Neural cell (in vitro differentiated cells): ENCODE measurements at regions not wholly inside any gene's neighbourhood (a gene's known extent, or its start where the extent isn't known, plus 50 kb on each side); places are given as distances from the start of the nearest gene placed in this dataset.

Source experiments
- H2AFZ ChIP-seq: fragments of 200-600, 300-800 bp; sonication (generic), shearing (Covaris generic); 2 replicates; pipeline ENCODE4 v1.6.0; 2014; ENCODE audit warnings: low read depth, mild to moderate bottlenecking, antibody characterized with exemption, low read length, moderate library complexity
- H3F3A ChIP-seq: fragments of 200-600 bp; shearing (Covaris generic); 2 replicates; pipeline ENCODE4 v1.6.1; 2016; ENCODE audit warnings: mild to moderate bottlenecking, moderate library complexity, mixed read lengths, antibody characterized with exemption, low read length; ENCODE audit not compliant: insufficient read depth, poor library complexity, severe bottlenecking
- H3K27ac ChIP-seq: fragments of 200-600, 300-800 bp; sonication (generic), shearing (Covaris generic); 2 replicates; pipeline ENCODE4 v1.5.1; 2014; ENCODE audit warnings: mild to moderate bottlenecking, low read length, moderate library complexity
- H3K27me3 ChIP-seq: fragments of 300-800, 200-600 bp; sonication (generic), shearing (Covaris generic); 2 replicates; pipeline ENCODE4 v1.6.0; 2014; ENCODE audit warnings: mild to moderate bottlenecking, low read depth, low read length, moderate library complexity; ENCODE audit not compliant: insufficient read depth
- H3K36me3 ChIP-seq: fragments of 300-800, 200-600 bp; sonication (generic), shearing (Covaris generic); 2 replicates; pipeline ENCODE4 v1.5.1; 2014; ENCODE audit warnings: mild to moderate bottlenecking, antibody characterized with exemption, low read length, moderate library complexity; ENCODE audit not compliant: insufficient read depth
- H3K4me2 ChIP-seq: fragments of 300-800, 200-600 bp; sonication (generic), shearing (Covaris generic); 2 replicates; pipeline ENCODE4 v1.6.0; 2014; ENCODE audit warnings: mild to moderate bottlenecking, low read length
- H3K4me3 ChIP-seq: fragments of 300-800, 200-600 bp; sonication (generic), shearing (Covaris generic); 2 replicates; pipeline ENCODE4 v1.5.1; 2014; ENCODE audit warnings: mild to moderate bottlenecking, low read length, moderate library complexity
- H3K79me2 ChIP-seq: fragments of 200-600 bp; shearing (Covaris generic); replicated peaks from 2 replicates; pipeline ENCODE4 v1.6.0; 2014; ENCODE audit warnings: mild to moderate bottlenecking, low read length, moderate library complexity; ENCODE audit not compliant: insufficient read depth
- H3K9ac ChIP-seq: fragments of 300-800, 200-600 bp; sonication (generic), shearing (Covaris generic); 2 replicates; pipeline ENCODE4 v1.6.1; 2016; ENCODE audit warnings: mild to moderate bottlenecking, low read length, mixed read lengths
- H3K9me2 ChIP-seq: fragments of 200-600 bp; shearing (Covaris generic); 2 replicates; pipeline ENCODE4 v1.6.1; 2016; ENCODE audit warnings: mild to moderate bottlenecking, low read length, mixed read lengths; ENCODE audit not compliant: insufficient read depth
- H3K9me3 ChIP-seq: fragments of 200-600, 300-800 bp; sonication (generic), shearing (Covaris generic); 2 replicates; pipeline ENCODE4 v1.6.1; 2016; ENCODE audit warnings: mild to moderate bottlenecking, mixed run types, low read length, moderate library complexity, mixed read lengths
- H4K20me1 ChIP-seq: fragments of 200-600 bp; shearing (Covaris generic); 2 replicates; pipeline ENCODE4 v1.6.1; 2016; ENCODE audit warnings: mild to moderate bottlenecking, mixed run types; ENCODE audit not compliant: insufficient read depth
- EP300 ChIP-seq: fragments of 450-650 bp; conservative IDR thresholded peaks from 2 replicates; pipeline ENCODE4 v1.6.1; 2014; ENCODE audit warnings: antibody characterized with exemption, mild to moderate bottlenecking, moderate library complexity; ENCODE audit not compliant: poor library complexity, severe bottlenecking
- EZH2 ChIP-seq: fragments of 200-600, 300-800 bp; shearing (Covaris generic), sonication (generic); IDR thresholded peaks from 2 replicates; pipeline ENCODE4 v1.6.1; 2014; ENCODE audit warnings: antibody characterized with exemption, low read length, borderline replicate concordance, mild to moderate bottlenecking; ENCODE audit not compliant: insufficient read depth, poor library complexity, severe bottlenecking
- MXI1 ChIP-seq: fragments of 450-650 bp; conservative IDR thresholded peaks from 2 replicates; pipeline ENCODE4 v1.6.1; 2014; ENCODE audit warnings: antibody characterized with exemption, mild to moderate bottlenecking; ENCODE audit not compliant: poor library complexity, severe bottlenecking
- POLR2AphosphoS5 ChIP-seq: IDR thresholded peaks from 2 replicates; pipeline ENCODE4 v1.6.1; 2012
- RAD21 ChIP-seq: fragments of 450-650 bp; conservative IDR thresholded peaks from 2 replicates; pipeline ENCODE4 v1.6.1; 2014; ENCODE audit warnings: antibody characterized with exemption, mild to moderate bottlenecking, moderate library complexity
- REST ChIP-seq: IDR thresholded peaks from 2 replicates; pipeline ENCODE4 v1.6.1; 2012; ENCODE audit warnings: borderline replicate concordance
- SMC3 ChIP-seq: fragments of 450-650 bp; conservative IDR thresholded peaks from 2 replicates; pipeline ENCODE4 v1.6.1; 2014; ENCODE audit warnings: antibody characterized with exemption, mild to moderate bottlenecking, moderate library complexity; ENCODE audit not compliant: poor library complexity
- TAF1 ChIP-seq: IDR thresholded peaks from 2 replicates; pipeline ENCODE4 v1.6.1; 2012; ENCODE audit warnings: low read depth
- TF ChIP-seq, protein P1 (sequence below): fragments of 450-650 bp; IDR thresholded peaks from 2 replicates; pipeline ENCODE4 v1.5.1; 2014; ENCODE audit warnings: antibody characterized with exemption, mild to moderate bottlenecking, moderate library complexity; ENCODE audit not compliant: poor library complexity, severe bottlenecking

- H3K27ac ChIP-seq: no peak overlapping the region
- H3K9ac ChIP-seq: no peak overlapping the region
- no peak overlapping the region for H3K4me2 ChIP-seq
- H3K36me3 ChIP-seq: no peaks in the 10 kb centered on the region
- H4K20me1 ChIP-seq: no peaks in the 10 kb centered on the region
- H3F3A ChIP-seq: no peaks in the 10 kb centered on the region
- H3K79me2 ChIP-seq: no peaks in the 10 kb centered on the region
- no peak overlapping the region for H3K4me3 ChIP-seq
- H2AFZ ChIP-seq: no peak overlapping the region
- H3K9me3 ChIP-seq: no peaks in the 10 kb centered on the region
- TF ChIP-seq MXI1 (no peak), RAD21 (no peak), SMC3 (no peak), TAF1 (no peak), EP300 (no peak), EZH2 (no peak)
- H3K9me2 ChIP-seq: no peaks in the 10 kb centered on the region
- H3K27me3 ChIP-seq: no peaks in the 10 kb centered on the region
Measured at GRCh38 chr9:115520646-115521045, 402.7 kb upstream of the TNC start.

DNA sequence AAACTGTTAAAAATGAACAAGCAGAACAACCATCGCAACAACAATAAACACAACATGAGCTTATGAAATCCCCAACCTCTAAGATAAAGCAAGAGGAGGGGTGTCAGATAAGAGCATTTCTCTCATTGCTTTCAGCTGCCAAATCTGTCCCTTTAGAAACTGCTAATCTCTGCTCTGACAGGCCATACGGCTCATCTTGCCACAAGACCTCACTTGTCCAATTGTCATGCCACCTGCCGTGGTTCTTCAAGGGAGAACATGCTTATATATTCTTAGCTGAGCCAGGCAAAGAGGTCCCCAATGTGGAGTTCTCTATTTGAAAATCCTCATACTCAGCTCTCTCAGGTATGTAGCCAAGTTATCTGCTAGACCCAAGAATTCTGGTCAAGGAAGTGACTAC lies 405.0 kb upstream of the TNC start:
- H3K4me2 ChIP-seq: no peak overlapping the region
- H3K36me3 ChIP-seq: no peaks in the 10 kb centered on the region
- H3K9ac ChIP-seq: no peak overlapping the region
- no peaks in the 10 kb centered on the region for H3K79me2 ChIP-seq
- H3K27ac ChIP-seq: no peak overlapping the region
- no peaks in the 10 kb centered on the region for H3K27me3 ChIP-seq
- no peaks in the 10 kb centered on the region for H3K9me2 ChIP-seq
- H3F3A ChIP-seq: no peaks in the 10 kb centered on the region
- no peak overlapping the region for H3K4me3 ChIP-seq
- H4K20me1 ChIP-seq: no peaks in the 10 kb centered on the region
- no peaks in the 10 kb centered on the region for H3K9me3 ChIP-seq
- TF ChIP-seq REST (no peak), EP300 (no peak), TAF1 (no peak), POLR2AphosphoS5 (no peak), SMC3 (no peak), RAD21 (no peak), EZH2 (no peak), MXI1 (no peak)
- no peak overlapping the region for H2AFZ ChIP-seq

DNA sequence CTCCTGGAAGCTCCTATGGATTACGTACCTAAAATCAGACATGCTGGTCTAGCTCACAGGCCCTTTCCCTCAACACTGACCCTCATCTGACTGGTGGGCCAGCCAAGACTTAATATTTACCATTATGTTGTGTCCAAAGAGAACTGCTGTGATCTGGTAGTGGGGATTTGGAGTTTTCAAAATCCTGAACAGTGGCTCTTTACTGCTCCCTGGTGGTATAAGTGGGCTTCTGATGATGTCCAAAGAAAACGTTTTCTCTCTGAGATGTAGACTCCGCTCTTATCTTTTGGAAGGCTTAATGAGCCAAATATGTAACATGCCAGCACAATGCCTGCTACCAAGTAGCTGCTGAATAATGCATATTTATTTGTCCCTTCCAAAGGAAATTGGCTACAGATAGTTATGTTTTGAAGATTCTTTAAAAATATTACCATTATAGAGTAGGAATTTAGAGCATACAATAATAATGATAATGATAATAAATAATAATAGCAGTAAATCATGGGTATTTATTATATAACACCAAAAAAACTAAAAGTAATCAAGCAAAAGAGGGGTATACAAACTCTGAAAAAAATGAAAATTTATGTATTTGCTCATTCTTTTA lies 406.6 kb upstream of the TNC start:
- no peaks in the 10 kb centered on the region for H3K36me3 ChIP-seq
- no peaks in the 10 kb centered on the region for H3K9me3 ChIP-seq
- no peak overlapping the region for H3K27ac ChIP-seq
- TF ChIP-seq RAD21 (peak; percentile 81), MXI1 (no peak), SMC3 (peak; percentile 83), REST (no peak)
- TF ChIP-seq, protein P1, sequence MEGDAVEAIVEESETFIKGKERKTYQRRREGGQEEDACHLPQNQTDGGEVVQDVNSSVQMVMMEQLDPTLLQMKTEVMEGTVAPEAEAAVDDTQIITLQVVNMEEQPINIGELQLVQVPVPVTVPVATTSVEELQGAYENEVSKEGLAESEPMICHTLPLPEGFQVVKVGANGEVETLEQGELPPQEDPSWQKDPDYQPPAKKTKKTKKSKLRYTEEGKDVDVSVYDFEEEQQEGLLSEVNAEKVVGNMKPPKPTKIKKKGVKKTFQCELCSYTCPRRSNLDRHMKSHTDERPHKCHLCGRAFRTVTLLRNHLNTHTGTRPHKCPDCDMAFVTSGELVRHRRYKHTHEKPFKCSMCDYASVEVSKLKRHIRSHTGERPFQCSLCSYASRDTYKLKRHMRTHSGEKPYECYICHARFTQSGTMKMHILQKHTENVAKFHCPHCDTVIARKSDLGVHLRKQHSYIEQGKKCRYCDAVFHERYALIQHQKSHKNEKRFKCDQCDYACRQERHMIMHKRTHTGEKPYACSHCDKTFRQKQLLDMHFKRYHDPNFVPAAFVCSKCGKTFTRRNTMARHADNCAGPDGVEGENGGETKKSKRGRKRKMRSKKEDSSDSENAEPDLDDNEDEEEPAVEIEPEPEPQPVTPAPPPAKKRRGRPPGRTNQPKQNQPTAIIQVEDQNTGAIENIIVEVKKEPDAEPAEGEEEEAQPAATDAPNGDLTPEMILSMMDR: peak; percentile 76
- H4K20me1 ChIP-seq: no peaks in the 10 kb centered on the region
- H3K9me2 ChIP-seq: no peaks in the 10 kb centered on the region
- no peak overlapping the region for H3K4me2 ChIP-seq
- no peak overlapping the region for H2AFZ ChIP-seq
- no peak overlapping the region for H3K9ac ChIP-seq
- no peak overlapping the region for H3K4me3 ChIP-seq
- H3K79me2 ChIP-seq: no peaks in the 10 kb centered on the region
- no peaks in the 10 kb centered on the region for H3F3A ChIP-seq
- H3K27me3 ChIP-seq: no peaks in the 10 kb centered on the region
